HG03103 (cell line): ENCODE measurements at regions not wholly inside any gene's neighbourhood (a gene's known extent, or its start where the extent isn't known, plus 50 kb on each side); places are given as distances from the start of the nearest gene placed in this dataset.
A peak's percentile ranks its signal among the peaks of the same experiment; 100 is the strongest.
"Not testable (repeated sequence)": the region's sequence is repeated elsewhere in the genome, so short reads cannot be mapped to it uniquely, and the experiment has no call there.

Experiments used
- ATAC-seq: cut with Tn5 transposase; IDR thresholded peaks from one replicate; pipeline ENCODE4 v1.9.1; 2021; ENCODE audit warnings: low read depth; ENCODE audit not compliant: unreplicated experiment

- no peak for ATAC-seq
Observed at GRCh38 chr9:78437806-78438205, 140.9 kb downstream of the PSAT1 start.

- no peak for ATAC-seq
Observed at GRCh38 chr9:78438211-78438610, 141.3 kb downstream of the PSAT1 start.

GRCh38 chr9:78438780-78439179 is 141.9 kb downstream of the PSAT1 start:
- no peak for ATAC-seq

GRCh38 chr9:78439190-78439865 is 142.4 kb downstream of the PSAT1 start:
- peak; percentile 82 for ATAC-seq

- ATAC-seq: no peak
Observed at GRCh38 chr9:78439866-78440830, 143.2 kb downstream of the PSAT1 start.

- no peak for ATAC-seq
Observed at GRCh38 chr9:78441396-78441795, 144.5 kb downstream of the PSAT1 start.

GRCh38 chr9:78441822-78442431 is 145.0 kb downstream of the PSAT1 start:
- no peak for ATAC-seq

DNA sequence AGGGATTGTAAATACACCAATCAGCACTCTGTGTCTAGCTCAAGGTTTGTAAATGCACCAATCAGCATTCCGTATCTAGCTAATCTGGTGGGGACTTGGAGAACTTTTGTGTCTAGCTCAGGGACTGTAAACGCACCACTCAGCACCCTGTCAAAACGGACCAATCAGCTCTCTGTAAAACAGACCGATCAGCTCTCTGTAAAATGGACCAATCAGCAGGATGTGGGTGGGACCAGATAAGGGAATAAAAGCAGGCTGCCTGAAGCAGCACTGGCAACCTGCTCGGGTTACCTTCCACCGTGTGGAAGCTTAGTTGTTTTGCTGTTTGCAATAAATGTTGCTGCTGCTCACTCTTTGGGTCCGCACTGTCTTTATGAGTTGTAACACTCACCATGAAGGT is 145.7 kb downstream of the PSAT1 start:
- not testable (repeated sequence) for ATAC-seq

- ATAC-seq: no peak
Observed at GRCh38 chr9:78443946-78444345, 147.0 kb downstream of the PSAT1 start.

- no peak for ATAC-seq
Observed at GRCh38 chr9:78448960-78449673, 152.2 kb downstream of the PSAT1 start.

DNA sequence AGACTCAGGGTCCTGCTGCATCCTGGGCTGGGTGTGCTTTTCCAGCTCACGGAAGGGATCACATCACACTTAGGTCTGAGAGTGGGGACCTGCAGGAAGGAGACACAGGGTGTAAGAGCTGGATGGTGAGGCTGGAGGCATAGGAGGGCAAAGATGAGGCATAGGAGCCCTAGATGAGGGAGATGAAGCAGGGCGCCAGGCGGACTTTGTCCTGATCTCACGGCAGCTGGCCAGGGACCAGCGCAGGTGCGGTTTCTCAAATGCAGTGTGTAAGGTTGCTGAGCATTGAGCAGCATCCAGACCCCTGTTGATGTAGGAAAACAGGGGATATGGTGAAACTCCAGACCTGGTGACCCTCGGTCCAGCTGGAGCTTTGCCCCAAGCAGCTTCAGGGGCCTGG is 156.5 kb downstream of the PSAT1 start:
- ATAC-seq: no peak

DNA sequence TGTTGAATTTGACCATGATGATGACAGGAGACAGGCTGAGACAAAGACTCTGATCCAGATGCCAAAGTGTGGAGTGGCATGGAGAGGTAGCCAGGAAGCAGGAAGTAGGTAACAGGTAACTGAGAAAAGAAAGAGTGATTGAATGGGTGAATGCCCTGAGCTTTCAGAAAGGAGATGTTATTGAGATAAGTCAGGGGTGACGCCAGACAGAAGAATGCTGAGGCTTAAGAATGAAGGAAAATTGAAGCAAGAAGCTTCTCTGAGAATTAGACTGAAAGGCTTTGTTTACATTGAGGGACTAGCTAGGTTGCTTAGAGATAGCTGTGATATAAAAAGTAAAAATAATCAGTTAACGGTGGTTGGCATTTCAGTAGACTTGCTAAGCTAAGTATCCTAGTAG is 165.7 kb downstream of the PSAT1 start:
- no peak for ATAC-seq

DNA sequence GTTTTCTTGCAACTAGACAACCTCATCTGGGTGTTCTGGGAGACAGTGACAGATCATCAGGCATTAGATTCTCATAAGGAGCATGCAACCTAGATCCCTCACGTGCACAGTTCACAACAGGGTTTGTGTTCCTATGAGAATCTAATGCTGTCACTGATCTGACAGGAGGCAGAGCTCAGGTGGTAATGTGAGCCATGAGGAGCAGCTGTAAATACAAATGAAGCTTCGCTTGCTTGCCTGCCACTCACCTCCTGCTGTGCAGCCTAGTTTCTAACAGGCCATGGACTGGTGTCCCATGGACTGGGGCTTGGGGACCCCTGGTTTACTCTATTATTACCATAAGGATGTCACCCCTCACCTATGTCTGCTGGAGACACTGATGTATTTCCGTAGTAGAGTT is 166.8 kb downstream of the PSAT1 start:
- no peak for ATAC-seq

GRCh38 chr9:78468231-78468630 is 171.3 kb downstream of the PSAT1 start:
- no peak for ATAC-seq

DNA sequence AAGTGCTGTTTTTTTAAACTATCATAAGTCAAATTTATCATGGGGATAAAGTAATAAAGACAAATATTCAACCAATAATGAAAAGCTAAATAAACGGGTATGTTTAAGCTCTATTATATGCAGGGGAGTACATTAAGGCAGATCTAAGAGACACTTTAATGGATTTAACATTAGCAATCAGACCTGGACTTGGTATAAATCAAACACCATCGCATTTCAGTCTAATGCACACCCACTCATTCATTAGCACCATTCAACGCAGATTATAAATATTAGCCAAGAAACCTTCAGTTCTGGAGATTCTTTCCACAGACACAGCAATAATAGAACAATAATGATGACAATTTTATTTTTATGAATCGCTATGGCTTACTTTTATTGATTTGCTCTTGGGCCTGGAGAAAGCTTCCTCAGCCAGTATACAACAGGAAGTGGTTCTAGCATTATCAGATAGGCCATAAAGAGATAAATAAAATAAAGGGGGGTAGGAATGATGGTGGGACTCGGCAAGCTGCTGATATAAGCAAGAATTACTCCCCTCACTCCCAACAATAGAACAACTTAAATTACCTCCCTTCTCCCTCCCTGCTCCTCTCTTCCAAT is 172.2 kb downstream of the PSAT1 start:
- ATAC-seq: no peak

GRCh38 chr9:78470216-78470615 is 173.3 kb downstream of the PSAT1 start:
- ATAC-seq: no peak

- ATAC-seq: no peak
Observed at GRCh38 chr9:78470741-78471140, 173.8 kb downstream of the PSAT1 start.

DNA sequence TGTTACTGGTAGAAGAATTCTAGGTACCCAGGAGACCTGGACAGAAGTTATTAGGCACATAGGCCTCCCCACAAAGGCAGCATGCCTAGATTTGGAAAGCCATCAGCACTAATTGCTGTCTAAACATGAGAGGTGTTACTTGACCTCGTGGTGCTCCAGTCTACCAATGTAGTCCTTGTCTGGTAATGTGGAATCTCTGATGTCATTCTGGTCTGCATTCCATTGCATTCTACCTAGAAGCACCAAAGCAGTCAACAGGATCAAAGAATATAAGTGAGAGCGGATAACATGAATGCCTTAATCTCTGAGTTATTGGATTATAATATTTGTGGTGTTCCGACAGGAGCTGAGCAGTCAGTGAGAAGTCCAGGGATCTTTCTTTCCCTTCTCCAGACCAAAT is 175.2 kb downstream of the PSAT1 start:
- ATAC-seq: no peak

GRCh38 chr9:78479441-78479840 is 182.5 kb downstream of the PSAT1 start:
- ATAC-seq: no peak

DNA sequence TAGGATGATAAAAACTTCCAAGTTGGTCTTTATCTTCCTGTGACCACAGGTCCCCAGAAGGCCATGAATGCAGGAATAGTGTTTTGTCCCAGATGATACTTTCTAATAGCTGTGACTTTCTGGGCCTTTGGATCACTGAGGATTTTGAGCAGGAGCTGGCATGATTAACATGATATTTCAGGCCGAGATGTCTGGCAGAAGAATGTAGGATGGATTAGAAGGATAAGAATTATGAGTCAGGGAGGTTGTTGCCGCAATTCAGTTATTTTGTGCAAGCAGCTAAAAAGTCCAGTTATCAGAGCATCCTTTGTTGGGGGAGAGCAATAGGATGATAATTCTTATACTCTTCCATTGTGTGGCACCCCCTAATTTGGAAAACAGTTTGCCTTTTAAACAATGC is 189.7 kb downstream of the PSAT1 start:
- ATAC-seq: no peak
